BJ (cell line): ENCODE measurements at regions not wholly inside any gene's neighbourhood (a gene's known extent, or its start where the extent isn't known, plus 50 kb on each side); places are given as distances from the start of the nearest gene placed in this dataset.

Experiments
- CTCF ChIA-PET: fragments of 350-600 bp; formaldehyde crosslinking; extraction: SDS; loops from one replicate; lab custom pipeline; 2021; ENCODE audit warnings: antibody characterized with exemption, inconsistent platforms; lab: Yijun Ruan, JAX
- POLR2A ChIA-PET: fragments of 300-600 bp; sonication (Branson Sonifier 250); formaldehyde crosslinking; extraction: SDS; loops from one replicate; lab custom pipeline; 2021; ENCODE audit warnings: antibody characterized with exemption; lab: Charles Lee
- DNase-seq: peaks from one replicate; pipeline ENCODE4 v3.0.0-alpha.2; 2011; ENCODE audit warnings: low read depth
- H3K27me3 ChIP-seq: 2 replicates; pipeline ENCODE4 v1.6.0; 2011; ENCODE audit warnings: low read length; ENCODE audit not compliant: control insufficient read depth, insufficient read depth
- H3K36me3 ChIP-seq: 2 replicates; pipeline ENCODE4 v1.5.1; 2011; ENCODE audit warnings: low read length; ENCODE audit not compliant: control insufficient read depth, insufficient read depth
- H3K4me3 ChIP-seq: 2 replicates; pipeline ENCODE4 v1.5.1; 2011; ENCODE audit warnings: low read depth, mild to moderate bottlenecking, control low read depth, low read length
- TF ChIP-seq, protein P1 (sequence below): IDR thresholded peaks from 2 replicates; pipeline ENCODE4 v1.5.1; 2011; ENCODE audit warnings: low read depth, mild to moderate bottlenecking, control low read depth, inconsistent platforms, low read length, moderate library complexity; ENCODE audit not compliant: insufficient read depth

DNA sequence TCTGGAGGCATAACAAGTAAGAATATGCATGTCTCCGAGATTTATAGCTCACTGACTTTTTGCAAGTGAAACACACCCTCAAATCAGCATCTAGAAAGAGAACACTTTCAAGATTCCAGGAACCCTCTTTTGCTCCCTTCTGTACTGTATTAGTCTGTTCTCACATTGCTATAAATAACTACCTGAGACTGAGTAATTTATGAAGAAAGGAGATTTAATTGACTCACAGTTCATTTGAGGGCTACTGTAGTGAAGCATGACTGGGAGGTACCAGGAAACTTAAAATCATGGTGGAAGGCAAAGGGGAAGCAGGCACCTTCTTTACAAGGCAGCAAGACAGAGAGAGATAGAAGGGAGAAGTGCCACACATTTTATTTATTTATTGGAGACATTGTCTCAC is 269.9 kb downstream of the UTRN start:
- Histone ChIP-seq H3K36me3 (peaks cover 8% of the 10 kb centered on the region), H3K4me3 (no peak overlapping the region), H3K27me3 (no peaks in the 10 kb centered on the region)
- DNase-seq: no peak
- CTCF ChIA-PET: no interaction called here
- POLR2A ChIA-PET: interaction anchor here (0.6 kb wide), 1 partner anchor 554 kb away, joined by 3 read pairs; no protein-coding TSS in a partner anchor
- TF ChIP-seq, protein P1, sequence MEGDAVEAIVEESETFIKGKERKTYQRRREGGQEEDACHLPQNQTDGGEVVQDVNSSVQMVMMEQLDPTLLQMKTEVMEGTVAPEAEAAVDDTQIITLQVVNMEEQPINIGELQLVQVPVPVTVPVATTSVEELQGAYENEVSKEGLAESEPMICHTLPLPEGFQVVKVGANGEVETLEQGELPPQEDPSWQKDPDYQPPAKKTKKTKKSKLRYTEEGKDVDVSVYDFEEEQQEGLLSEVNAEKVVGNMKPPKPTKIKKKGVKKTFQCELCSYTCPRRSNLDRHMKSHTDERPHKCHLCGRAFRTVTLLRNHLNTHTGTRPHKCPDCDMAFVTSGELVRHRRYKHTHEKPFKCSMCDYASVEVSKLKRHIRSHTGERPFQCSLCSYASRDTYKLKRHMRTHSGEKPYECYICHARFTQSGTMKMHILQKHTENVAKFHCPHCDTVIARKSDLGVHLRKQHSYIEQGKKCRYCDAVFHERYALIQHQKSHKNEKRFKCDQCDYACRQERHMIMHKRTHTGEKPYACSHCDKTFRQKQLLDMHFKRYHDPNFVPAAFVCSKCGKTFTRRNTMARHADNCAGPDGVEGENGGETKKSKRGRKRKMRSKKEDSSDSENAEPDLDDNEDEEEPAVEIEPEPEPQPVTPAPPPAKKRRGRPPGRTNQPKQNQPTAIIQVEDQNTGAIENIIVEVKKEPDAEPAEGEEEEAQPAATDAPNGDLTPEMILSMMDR: no peak

DNA sequence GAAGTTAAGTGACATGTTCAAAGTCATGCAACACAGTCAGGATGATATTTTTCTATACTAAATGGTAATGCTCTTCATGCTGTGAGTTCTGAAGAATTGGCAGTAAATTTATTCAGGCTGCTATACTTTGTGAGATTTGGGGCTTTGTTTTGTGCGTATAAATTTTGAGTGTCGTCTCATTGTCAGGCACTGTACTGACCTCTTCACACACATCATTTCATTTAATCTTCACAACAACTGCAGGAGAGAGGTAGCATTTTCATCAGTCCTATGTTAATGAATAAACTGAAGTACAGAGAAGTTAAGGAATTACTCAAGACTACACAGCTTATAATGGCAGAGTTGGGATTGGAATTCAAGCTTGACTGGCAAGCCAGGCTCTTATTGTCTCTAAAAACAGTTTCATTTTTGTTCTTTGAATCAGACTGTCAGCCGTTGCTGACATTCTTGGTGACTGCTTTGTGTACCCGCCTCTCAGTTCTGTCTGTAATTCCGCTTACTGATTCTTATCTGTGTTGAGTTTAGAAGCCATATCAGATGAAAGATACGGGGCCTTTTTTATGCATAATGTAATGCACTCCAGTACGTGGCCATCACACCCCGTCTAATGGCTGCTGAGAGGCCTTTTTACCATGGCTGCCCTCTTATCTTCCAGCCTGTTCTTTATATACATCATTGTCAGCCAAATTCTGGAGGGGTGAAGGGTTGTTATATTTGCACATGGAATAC is 274.9 kb downstream of the UTRN start:
- TF ChIP-seq, protein P1: no peak
- DNase-seq: no peak
- ChIA-PET CTCF (interaction anchor here (1.4 kb wide), 1 partner anchor 18 kb away, joined by 3 read pairs; no protein-coding TSS in a partner anchor), POLR2A (no interaction called here)
- H3K36me3 ChIP-seq: peaks cover 5% of the 10 kb centered on the region
- no peak overlapping the region for H3K4me3 ChIP-seq
- H3K27me3 ChIP-seq: no peaks in the 10 kb centered on the region

DNA sequence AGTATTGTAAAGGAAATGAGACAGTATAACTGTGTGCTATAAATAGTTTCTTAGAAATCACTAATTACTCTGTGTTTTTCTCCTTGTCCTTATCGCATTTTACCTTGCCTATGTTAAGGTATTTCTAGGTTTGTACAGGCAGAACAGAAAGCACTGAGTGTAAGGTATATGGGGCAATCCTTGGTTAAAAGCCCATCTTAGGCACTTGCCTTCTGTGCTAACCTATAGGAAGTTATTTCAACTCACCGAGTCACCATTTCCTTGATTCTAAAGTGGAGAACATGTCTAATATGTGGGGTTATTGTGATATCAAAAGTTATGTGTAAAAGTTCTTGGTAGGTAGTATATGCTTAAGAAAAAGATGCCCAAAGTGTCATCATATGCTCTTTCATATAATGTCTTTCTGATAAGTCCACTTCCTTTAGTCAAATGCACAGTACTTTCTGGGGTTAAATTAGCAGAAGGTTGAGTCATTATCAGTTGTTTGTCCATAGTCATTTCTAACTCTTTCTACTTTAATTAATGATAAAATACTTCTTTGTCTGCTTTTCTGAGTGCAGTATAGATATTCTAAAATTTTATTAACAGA is 276.4 kb downstream of the UTRN start:
- CTCF ChIA-PET: interaction anchor here (0.6 kb wide), 1 partner anchor 184 kb away, joined by 3 read pairs; no protein-coding TSS in a partner anchor
- no peak for DNase-seq
- no peak overlapping the region for H3K4me3 ChIP-seq

DNA sequence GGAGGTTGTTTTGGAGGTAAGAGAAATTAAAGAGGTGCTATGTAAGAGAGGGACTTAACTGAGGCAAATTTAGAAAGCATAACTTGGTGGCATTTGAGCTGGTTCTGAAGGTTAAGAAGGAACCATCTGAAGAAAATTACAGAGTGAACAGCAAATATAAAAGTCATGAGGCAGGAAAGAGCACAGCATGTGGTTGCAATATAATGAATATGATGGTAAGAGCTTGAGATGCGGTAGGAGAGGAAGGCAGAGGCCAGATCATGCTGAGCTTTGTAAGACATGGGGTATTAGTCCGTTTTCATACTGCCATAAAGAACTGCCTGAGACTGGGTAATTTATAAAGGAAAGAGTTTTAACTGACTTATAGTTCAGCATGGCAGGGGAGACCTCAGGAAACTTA is 279.1 kb downstream of the UTRN start:
- ChIA-PET CTCF (no interaction called here), POLR2A (no interaction called here)
- TF ChIP-seq, protein P1: no peak

More for the DNA sequence above, 276.4 kb downstream of the UTRN start:
- TF ChIP-seq, protein P1: no peak
- POLR2A ChIA-PET: no interaction called here
- H3K36me3 ChIP-seq: no peaks in the 10 kb centered on the region
- H3K27me3 ChIP-seq: no peaks in the 10 kb centered on the region

DNA sequence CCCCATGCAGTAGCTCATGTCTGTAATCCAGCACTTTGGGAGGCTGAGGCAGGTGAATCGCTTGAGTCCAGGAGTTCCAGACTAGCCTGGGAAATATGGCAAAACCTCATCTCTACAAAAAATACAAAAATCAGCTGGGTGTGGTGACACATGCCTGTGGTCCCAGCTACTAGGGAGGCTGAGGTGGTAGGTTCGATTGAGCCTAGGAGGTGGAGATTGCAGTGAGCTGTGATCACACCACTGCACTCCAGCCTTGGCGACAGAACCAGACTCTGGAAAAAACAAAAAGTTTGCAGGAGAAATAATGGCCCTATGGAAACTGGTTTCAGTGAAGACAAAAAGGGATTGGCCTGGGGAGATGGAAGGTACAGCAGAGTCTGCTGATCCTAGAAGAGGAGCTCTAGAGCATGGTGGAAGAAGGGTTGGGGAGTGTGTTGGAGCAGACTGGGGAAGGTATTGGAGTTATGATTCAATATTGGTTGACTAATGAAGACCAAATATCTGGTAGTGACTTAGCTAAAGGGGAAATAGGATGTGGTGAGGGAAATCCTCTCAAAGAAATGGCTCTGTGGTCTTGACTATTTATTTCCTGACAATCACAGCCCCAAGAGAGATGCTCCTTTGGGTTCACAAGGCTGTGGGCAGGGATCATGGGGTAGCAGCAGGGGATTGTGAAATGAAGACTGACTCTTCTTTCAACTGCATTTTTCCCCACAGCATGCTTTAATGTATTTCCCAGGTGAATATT is 281.9 kb downstream of the UTRN start:
- ChIA-PET CTCF (interaction anchor here (0.6 to 1.0 kb wide), 4 partner anchors 11 to 86 kb away, joined by 3 to 6 read pairs (median 4); no protein-coding TSS in a partner anchor), POLR2A (interaction anchor here (0.6 kb wide), 1 partner anchor 205 kb away, joined by 3 read pairs; no protein-coding TSS in a partner anchor)
- Histone ChIP-seq H3K27me3 (no peaks in the 10 kb centered on the region), H3K4me3 (no peak overlapping the region), H3K36me3 (no peaks in the 10 kb centered on the region)
- no peak for DNase-seq
- TF ChIP-seq, protein P1: no peak

More for the DNA sequence above, 279.1 kb downstream of the UTRN start:
- Histone ChIP-seq H3K4me3 (no peak overlapping the region), H3K27me3 (no peaks in the 10 kb centered on the region), H3K36me3 (no peaks in the 10 kb centered on the region)
- DNase-seq: no peak
